GM21526 (cell line): ENCODE measurements at regions not wholly inside any gene's neighbourhood (a gene's known extent, or its start where the extent isn't known, plus 50 kb on each side); places are given as distances from the start of the nearest gene placed in this dataset.
"Not testable (repeated sequence)": the region's sequence is repeated elsewhere in the genome, so short reads cannot be mapped to it uniquely, and the experiment has no call there.

ENCODE experiments used
- ATAC-seq: cut with Tn5 transposase; IDR thresholded peaks from one replicate; pipeline ENCODE4 v1.9.1; 2021; ENCODE audit warnings: moderate library complexity; ENCODE audit not compliant: unreplicated experiment, low FRiP score

- ATAC-seq: no peak
These were observed 155.4 kb upstream of the EGLN3 start for GRCh38 chr14:34106310-34106709.

GRCh38 chr14:34104489-34105397, 153.9 kb upstream of the EGLN3 start:
- ATAC-seq: no peak

GRCh38 chr14:34103176-34103575, 152.3 kb upstream of the EGLN3 start:
- ATAC-seq: no peak

- ATAC-seq: no peak
These were observed 148.8 kb upstream of the EGLN3 start for GRCh38 chr14:34099635-34100034.

GRCh38 chr14:34098985-34099349, 148.1 kb upstream of the EGLN3 start:
- ATAC-seq: no peak

GRCh38 chr14:34098045-34098984, 147.4 kb upstream of the EGLN3 start:
- no peak for ATAC-seq

- no peak for ATAC-seq
These were observed 146.8 kb upstream of the EGLN3 start for GRCh38 chr14:34097644-34098043.

GRCh38 chr14:34094384-34094783, 143.5 kb upstream of the EGLN3 start:
- no peak for ATAC-seq

GRCh38 chr14:34093883-34094282, 143.0 kb upstream of the EGLN3 start:
- no peak for ATAC-seq

GRCh38 chr14:34090451-34090850, 139.6 kb upstream of the EGLN3 start:
- ATAC-seq: no peak

- no peak for ATAC-seq
These were observed 138.0 kb upstream of the EGLN3 start for GRCh38 chr14:34088914-34089313.

- no peak for ATAC-seq
These were observed 136.7 kb upstream of the EGLN3 start for GRCh38 chr14:34087571-34087970.

GRCh38 chr14:34086223-34086757, 135.4 kb upstream of the EGLN3 start:
- ATAC-seq: no peak

- ATAC-seq: no peak
These were observed 134.8 kb upstream of the EGLN3 start for GRCh38 chr14:34085695-34086094.

GRCh38 chr14:34081576-34082136, 130.8 kb upstream of the EGLN3 start:
- no peak for ATAC-seq

- no peak for ATAC-seq
These were observed 130.3 kb upstream of the EGLN3 start for GRCh38 chr14:34081101-34081575.

- ATAC-seq: not testable (repeated sequence)
These were observed 128.8 kb upstream of the EGLN3 start for GRCh38 chr14:34079643-34080042.

GRCh38 chr14:34078117-34078743, 127.4 kb upstream of the EGLN3 start:
- ATAC-seq: no peak

GRCh38 chr14:34075826-34076225, 125.0 kb upstream of the EGLN3 start:
- ATAC-seq: no peak

GRCh38 chr14:34075042-34075744, 124.3 kb upstream of the EGLN3 start:
- ATAC-seq: no peak
